Duodenal mucosa (tissue), 2 donors: ENCODE measurements at regions not wholly inside any gene's neighbourhood (a gene's known extent, or its start where the extent isn't known, plus 50 kb on each side); places are given as distances from the start of the nearest gene placed in this dataset.

ENCODE experiments used
- H3K27ac ChIP-seq: one replicate; pipeline ENCODE4 v1.7.0; 2013; ENCODE audit warnings: low read depth, low read length
- H3K27me3 ChIP-seq, 2 donors: one replicate each; pipeline ENCODE4 v1.7.0; 2013; ENCODE audit warnings: low read length in 2 of 2, control low read depth in 1 of 2; ENCODE audit not compliant: insufficient read depth in 2 of 2, control insufficient read depth in 1 of 2
- H3K36me3 ChIP-seq, 2 donors: one replicate each; pipeline ENCODE4 v1.7.0; 2013; ENCODE audit warnings: low read length in 2 of 2, control low read depth in 1 of 2; ENCODE audit not compliant: insufficient read depth in 2 of 2, control insufficient read depth in 1 of 2
- H3K4me1 ChIP-seq, 2 donors: one replicate each; pipeline ENCODE4 v1.7.0; 2013; ENCODE audit warnings: low read length in 2 of 2, control low read depth in 1 of 2; ENCODE audit not compliant: insufficient read depth in 2 of 2, control insufficient read depth in 1 of 2
- H3K4me3 ChIP-seq, 2 donors: one replicate each; pipeline ENCODE4 v1.7.0; 2013; ENCODE audit warnings: low read length in 2 of 2, low read depth in 1 of 2
- H3K9ac ChIP-seq, 2 donors: one replicate each; pipeline ENCODE4 v1.7.0; 2013; ENCODE audit warnings: low read length in 2 of 2, low read depth in 1 of 2
- H3K9me3 ChIP-seq, 2 donors: one replicate each; pipeline ENCODE4 v1.7.0; 2013; ENCODE audit warnings: low read length in 2 of 2, control low read depth in 1 of 2; ENCODE audit not compliant: control insufficient read depth in 1 of 2

DNA sequence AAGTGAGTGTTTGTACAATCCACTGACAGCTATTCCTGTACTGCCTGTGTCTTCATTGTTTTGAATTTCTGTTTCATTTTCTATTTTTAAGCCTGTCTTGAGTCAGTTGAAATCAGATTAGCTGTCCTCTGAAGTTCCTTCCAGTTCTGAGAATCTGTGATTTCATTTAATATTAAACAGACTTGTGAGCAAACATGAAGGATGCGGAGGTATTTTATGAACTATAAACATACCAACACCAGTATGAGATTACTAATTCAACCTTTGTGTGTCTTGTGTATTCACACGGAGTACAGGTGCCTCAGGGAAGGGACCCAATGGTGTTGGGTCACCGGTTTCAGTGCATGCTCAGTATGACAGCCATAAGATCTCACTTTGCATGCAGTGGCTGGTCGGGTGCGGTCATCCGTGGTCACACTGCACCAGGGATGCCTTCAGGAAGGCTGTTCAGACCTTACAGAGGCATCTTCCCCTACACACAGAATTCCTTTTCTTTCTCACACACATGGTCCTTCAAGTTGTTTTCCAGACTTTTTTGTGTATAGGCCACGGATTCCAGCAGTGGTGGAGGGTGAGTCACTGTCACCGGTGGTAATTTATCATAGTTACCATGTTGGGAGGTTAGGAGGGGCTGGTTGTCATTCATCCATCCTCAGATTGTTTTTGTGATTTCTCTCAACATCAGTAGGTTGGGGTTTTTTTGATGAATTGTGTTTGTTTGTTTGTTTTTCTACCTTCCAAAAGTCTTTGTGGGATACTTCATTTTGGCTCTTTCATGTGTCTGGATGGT, 103.0 kb upstream of the SFSWAP start:
- Histone ChIP-seq H3K4me1 (peaks cover 4 to 8% of the 10 kb centered on the region in 2 donors), H3K27ac (no peak overlapping the region), H3K4me3 (no peak overlapping the region), H3K9ac (no peak overlapping the region), H3K27me3 (peaks cover 0 to 5% of the 10 kb centered on the region in 2 donors), H3K36me3 (no peaks in the 10 kb centered on the region), H3K9me3 (no peaks in the 10 kb centered on the region)

DNA sequence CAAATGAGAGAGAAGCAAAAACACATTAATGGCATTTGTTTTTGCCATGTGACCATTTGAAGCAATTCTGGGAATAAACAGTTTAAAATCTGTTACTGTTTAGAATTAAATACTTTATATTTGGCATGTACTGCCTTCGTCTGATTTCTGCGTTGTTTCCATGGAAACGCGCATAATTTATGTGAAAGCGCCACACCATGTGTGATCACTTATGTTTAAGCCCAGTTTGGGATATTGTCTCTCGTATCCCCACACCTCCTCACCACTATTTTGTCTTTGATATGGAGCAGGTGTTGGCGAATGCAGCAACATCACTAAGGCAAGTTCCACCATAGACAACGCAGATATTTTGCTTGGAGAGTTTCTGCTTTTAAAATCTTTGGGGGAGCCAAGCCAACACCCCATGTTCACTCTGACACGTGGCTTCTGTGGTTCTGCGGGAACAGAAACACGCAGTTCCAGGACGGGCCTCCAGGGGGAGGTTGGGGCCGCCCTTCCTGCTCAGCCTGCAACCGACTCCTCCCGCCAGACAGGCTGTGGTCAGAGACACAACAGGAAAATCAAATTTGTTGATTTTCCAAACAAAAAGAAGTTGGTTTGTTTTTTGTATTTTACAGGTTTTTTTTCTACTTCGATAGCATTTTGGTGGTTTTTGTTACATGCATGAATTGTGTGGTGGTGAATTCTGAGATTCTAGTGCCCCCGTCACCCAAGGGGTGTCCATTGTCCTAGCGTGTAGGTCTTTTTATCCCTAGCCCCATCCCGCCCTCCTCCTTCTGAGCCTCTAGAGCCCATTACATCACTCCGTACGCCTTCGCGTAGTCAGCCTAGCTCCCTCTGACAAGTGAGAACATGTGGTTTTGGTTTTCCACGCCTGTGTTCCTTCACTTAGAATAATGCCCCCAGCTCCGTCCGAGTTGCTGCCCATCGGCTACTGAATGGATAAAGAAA, 101.9 kb upstream of the SFSWAP start:
- no peak overlapping the region for H3K9ac ChIP-seq
- no peaks in the 10 kb centered on the region for H3K27me3 ChIP-seq
- H3K36me3 ChIP-seq = no peaks in the 10 kb centered on the region
- peaks cover 4 to 8% of the 10 kb centered on the region in 2 donors for H3K4me1 ChIP-seq
- no peak overlapping the region for H3K4me3 ChIP-seq
- no peak overlapping the region for H3K27ac ChIP-seq
- H3K9me3 ChIP-seq = no peaks in the 10 kb centered on the region

DNA sequence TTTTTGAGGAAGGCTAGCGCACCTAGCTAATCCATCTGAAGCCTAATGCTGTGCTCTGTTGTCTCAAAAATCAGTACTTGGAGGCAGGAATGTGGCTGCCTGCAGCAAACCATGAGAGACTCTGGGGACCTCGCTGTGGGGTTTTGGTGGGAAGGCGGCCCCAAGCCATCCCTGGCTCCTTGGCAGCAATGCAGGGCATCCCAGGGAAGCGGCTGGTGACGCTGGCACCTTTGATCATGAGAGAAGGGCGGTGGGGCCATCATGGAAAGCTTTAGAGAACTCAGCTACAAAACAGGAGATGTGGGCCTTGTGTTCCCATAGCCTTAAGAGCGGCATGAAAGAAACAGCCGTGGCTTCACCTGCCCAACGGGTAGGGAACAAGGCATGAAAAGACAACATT, 101.1 kb upstream of the SFSWAP start:
- Histone ChIP-seq H3K27me3 (no peaks in the 10 kb centered on the region), H3K27ac (no peak overlapping the region)

DNA sequence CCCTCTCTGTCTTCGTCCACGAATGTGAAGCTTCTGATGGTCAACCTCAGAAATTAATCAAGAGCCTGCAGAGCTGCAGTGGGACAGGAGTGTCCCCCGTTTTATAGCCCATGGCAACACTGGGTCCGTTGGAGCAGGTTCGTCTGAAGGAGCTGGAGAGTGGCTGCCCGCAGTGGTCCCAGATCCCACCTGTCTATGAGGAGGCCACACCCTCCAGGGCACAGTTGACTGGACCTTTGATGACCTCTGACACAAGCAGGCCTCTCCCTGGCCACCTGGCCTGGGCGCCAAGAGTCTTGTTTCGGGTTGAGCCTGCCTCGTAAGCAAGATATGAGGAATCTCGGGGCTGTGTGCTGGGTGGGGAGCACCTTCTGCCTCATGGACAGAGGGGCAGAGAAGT, 100.7 kb upstream of the SFSWAP start:
- Histone ChIP-seq H3K4me3 (no peak overlapping the region), H3K4me1 (peaks cover 4 to 8% of the 10 kb centered on the region in 2 donors), H3K9ac (no peak overlapping the region), H3K27me3 (no peaks in the 10 kb centered on the region), H3K9me3 (no peaks in the 10 kb centered on the region), H3K36me3 (no peaks in the 10 kb centered on the region), H3K27ac (no peak overlapping the region)

More for the DNA sequence above, 101.1 kb upstream of the SFSWAP start:
- Histone ChIP-seq H3K4me3 (no peak overlapping the region), H3K9me3 (no peaks in the 10 kb centered on the region), H3K36me3 (no peaks in the 10 kb centered on the region), H3K4me1 (peaks cover 4 to 8% of the 10 kb centered on the region in 2 donors), H3K9ac (no peak overlapping the region)

DNA sequence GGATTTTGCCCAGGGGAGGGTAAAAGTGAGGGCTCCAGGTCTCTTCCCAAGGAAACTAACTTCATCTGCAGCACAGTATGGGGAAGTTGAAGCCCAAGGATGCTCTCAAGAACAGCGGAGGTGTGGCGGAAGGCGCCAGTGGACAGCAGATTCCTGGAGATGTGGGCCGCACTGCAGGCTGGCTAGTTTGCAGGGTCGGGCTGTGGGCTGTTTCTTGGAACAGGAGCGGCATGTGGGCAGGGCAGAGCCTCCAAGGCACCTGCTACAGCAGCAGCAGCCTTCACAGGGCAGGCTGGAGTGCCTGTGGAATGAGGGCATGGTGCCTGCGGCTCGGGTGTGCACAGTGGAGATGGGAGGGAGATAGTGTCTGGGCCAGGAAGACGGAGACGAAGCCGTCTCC, 100.0 kb upstream of the SFSWAP start:
- Histone ChIP-seq H3K27ac (no peak overlapping the region), H3K27me3 (no peaks in the 10 kb centered on the region), H3K4me1 (peaks cover 4 to 8% of the 10 kb centered on the region in 2 donors), H3K9ac (no peak overlapping the region), H3K36me3 (no peaks in the 10 kb centered on the region), H3K4me3 (no peak overlapping the region), H3K9me3 (no peaks in the 10 kb centered on the region)

DNA sequence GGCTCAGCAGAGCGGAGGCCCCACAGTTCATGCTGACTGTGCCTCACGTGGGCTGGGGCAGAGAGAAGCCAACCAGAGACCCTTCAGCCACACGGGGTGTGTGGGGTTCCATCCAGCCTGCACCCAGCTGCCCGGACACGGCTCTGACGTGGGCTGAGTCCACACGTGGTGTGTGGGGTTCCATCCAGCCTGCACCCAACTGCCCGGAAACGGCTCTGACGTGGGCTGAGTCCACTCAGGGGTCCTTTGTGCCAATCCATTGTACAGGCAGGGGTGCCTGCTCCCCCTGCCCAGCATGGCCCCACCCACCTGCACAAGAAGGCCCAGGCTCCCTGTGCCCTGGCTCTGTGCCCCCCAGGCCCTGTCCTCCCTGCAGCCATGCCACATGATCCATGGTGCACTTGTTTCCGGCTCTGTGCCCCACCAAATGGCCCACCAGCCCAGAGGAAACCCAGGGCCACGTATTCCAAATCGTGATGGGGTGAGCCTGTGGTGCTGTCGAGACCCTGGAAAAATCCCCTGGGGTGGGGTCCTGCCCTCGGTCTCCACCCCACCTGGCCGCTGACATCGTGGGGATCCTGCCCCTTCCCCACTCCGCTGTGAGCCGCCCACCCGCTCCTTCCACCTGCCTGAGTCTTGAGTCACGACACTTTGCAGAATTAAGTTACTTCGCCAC, 99.3 kb upstream of the SFSWAP start:
- Histone ChIP-seq H3K36me3 (no peaks in the 10 kb centered on the region), H3K9ac (no peak overlapping the region), H3K27ac (no peak overlapping the region), H3K4me3 (no peak overlapping the region), H3K9me3 (no peaks in the 10 kb centered on the region), H3K4me1 (peaks cover 4 to 8% of the 10 kb centered on the region in 2 donors), H3K27me3 (no peaks in the 10 kb centered on the region)

DNA sequence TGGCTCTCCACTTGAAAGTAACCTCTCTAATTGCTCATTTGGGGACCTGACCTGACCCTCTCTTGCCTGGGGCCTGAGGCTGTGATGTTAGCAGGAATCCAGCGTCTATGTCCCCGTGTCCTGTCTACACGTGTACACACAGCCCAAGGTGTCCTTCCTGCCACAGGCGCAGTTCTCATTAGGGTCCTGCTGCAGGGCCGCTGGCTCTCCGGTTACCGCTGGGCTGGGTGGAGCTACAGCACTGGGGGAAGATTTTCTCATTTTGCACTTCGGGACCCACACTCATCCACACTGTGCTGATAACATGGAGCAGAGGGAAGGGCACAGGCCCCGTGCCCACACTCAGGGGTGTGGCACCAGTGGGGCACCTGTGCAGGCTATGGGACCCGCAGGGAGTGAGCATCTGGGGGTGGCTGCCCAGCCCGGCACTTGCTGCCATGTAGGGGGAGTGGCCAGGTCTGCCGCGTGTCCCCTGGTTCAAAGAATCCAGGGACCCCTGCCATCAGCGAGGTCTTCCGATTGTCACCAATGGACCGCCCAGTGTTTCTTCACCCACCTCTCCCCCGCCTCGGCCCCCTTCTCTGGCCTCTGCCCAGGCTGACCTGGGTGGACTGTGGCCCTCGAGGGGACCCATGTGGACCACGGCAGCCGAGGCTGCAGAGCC, 98.7 kb upstream of the SFSWAP start:
- peaks cover 4 to 8% of the 10 kb centered on the region in 2 donors for H3K4me1 ChIP-seq
- H3K4me3 ChIP-seq = no peak overlapping the region
- H3K27ac ChIP-seq = no peak overlapping the region
- H3K9me3 ChIP-seq = no peaks in the 10 kb centered on the region
- H3K27me3 ChIP-seq = no peaks in the 10 kb centered on the region
- no peak overlapping the region for H3K9ac ChIP-seq
- no peaks in the 10 kb centered on the region for H3K36me3 ChIP-seq

DNA sequence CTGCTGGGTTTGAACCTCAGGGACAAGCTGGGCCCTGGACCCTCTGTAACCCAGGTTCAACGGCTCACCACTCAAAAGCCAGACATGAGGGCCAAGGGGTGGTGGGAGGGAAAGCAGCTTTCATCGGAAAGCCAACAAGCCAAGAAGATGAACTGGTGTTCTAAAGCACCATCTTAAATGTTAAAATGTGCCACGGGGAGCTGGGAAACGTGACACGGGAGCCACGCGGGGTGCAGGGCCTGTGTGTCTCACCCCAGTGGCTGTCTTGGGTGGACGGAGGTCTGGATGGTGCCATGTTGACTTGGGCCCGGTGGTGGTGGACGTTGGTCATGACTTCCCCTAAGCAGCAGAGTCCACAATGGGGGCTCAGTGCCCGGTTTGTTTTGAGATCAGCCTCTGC, 97.7 kb upstream of the SFSWAP start:
- no peaks in the 10 kb centered on the region for H3K27me3 ChIP-seq
- peaks cover 0 to 8% of the 10 kb centered on the region in 2 donors for H3K4me1 ChIP-seq
- no peaks in the 10 kb centered on the region for H3K9me3 ChIP-seq
- no peaks in the 10 kb centered on the region for H3K36me3 ChIP-seq
- H3K9ac ChIP-seq = no peak overlapping the region
- H3K4me3 ChIP-seq = no peak overlapping the region
- no peak overlapping the region for H3K27ac ChIP-seq

DNA sequence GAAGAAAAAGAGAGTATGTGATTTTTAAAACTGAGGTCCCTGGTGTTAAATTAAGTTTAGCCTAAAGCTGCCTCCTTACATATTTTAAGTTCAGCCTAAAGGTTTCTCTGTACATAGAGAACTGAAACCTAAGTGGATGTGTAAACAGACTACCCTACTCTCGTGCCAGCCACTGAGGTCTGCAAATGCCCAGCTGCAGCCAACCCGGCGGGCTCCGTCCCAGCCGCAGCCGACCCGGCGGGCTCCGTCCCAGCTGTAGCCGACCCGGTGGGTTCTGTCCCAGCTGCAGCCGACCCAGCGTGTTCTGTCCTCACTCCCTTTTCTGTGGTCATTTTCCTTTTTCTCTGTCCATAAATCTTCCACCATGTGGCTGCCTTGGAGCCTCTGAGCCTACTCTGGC, 97.2 kb upstream of the SFSWAP start:
- Histone ChIP-seq H3K9ac (no peak overlapping the region), H3K27ac (no peak overlapping the region), H3K36me3 (no peaks in the 10 kb centered on the region), H3K27me3 (no peaks in the 10 kb centered on the region), H3K9me3 (no peaks in the 10 kb centered on the region), H3K4me3 (no peak overlapping the region), H3K4me1 (peaks cover 0 to 7% of the 10 kb centered on the region in 2 donors)
